Pancreas (tissue), 10 donors: ENCODE measurements at regions not wholly inside any gene's neighbourhood (a gene's known extent, or its start where the extent isn't known, plus 50 kb on each side); places are given as distances from the start of the nearest gene placed in this dataset.

Experiments used
- ATAC-seq, 4 donors: fragments of 200-7000 bp; cut with Tn5 transposase; one replicate each; pipeline versions ENCODE4 v1.8.0 to v1.9.1; 2020; ENCODE audit warnings: mild to moderate bottlenecking in 4 of 4, moderate library complexity in 4 of 4
- DNase-seq, 6 donors: peaks; one replicate each; pipeline ENCODE4 v3.0.0-alpha.2; 2020
- FAIRE-seq: peaks from 2 replicates; lab custom pipeline; 2012; peaks lifted over from hg19 to GRCh38; lab: Jason Lieb, UNC
- H3K27ac ChIP-seq, 4 donors: fragments of 200-600 bp; sonication (generic); 1 replicate in 3 of 4; 2 replicates in 1 of 4; pipeline versions ENCODE4 v1.5.0 to v1.8.0; 2020
- H3K27me3 ChIP-seq, 4 donors: fragments of 200-600 bp; one replicate each; pipeline ENCODE4 v1.8.0; 2021
- H3K36me3 ChIP-seq, 3 donors: fragments of 200-600 bp; sonication (generic) in 1 of 3; one replicate each; pipeline versions ENCODE4 v1.5.0 to v1.8.0; 2020 to 2021
- H3K4me1 ChIP-seq, 3 donors: fragments of 200-600 bp; one replicate each; pipeline ENCODE4 v1.8.0; 2021
- H3K4me3 ChIP-seq, 4 donors: fragments of 200-600 bp; sonication (generic) in 2 of 4; one replicate each; pipeline versions ENCODE4 v1.5.0 to v1.8.0; 2020 to 2021
- H3K9me3 ChIP-seq, 4 donors: fragments of 200-600 bp; one replicate each; pipeline ENCODE4 v1.8.0; 2021
- WGBS, 2 donors: extraction: QIAGEN DNeasy Blood & Tissue Kit; methylation state at CpG; one replicate each; pipeline ENCODE4 v1.1.7; 2013; 5-methylcytosine and 5-hydroxymethylcytosine counted together
- intact Hi-C, 3 donors: fragments of 100-400 bp; cut with DNase I; formaldehyde crosslinking; loops; one replicate each; pipeline versions ENCODE4 v1.11.1 to v1.14.2; 2022
- TF ChIP-seq, protein P1 (sequence below), 4 donors: fragments of 200-600 bp; sonication (generic) in 3 of 4; IDR thresholded peaks; one replicate each; pipeline versions ENCODE4 v1.5.0 to v1.8.0; 2021; ENCODE audit warnings: antibody characterized with exemption in 4 of 4
- donor health status: healthy with polysubstance abuse.
- donor health status: DM: no; HTN: no; CAD: no; lungs with moderate emphysema.
- donor health status: DM: no; HTN: no; CAD: no.
- donor health status: control.
- donor health status: control.
- donor health status: Bipolar disorder and iron deficiency.
- donor health status: DM: yes; HTN: yes; CAD: no.
- donor health status: DM: no; HTN: no; CAD: no.
- donor health status: DM: no; HTN: no; CAD: no.
- donor health status: DM: yes; HTN: yes; CAD: no.

- no peaks in the 10 kb centered on the region for H3K4me1 ChIP-seq
- H3K36me3 ChIP-seq, result no peaks in the 10 kb centered on the region
- intact Hi-C loops, result no loop called here
- FAIRE-seq, result no peak
- no peak overlapping the region for H3K4me3 ChIP-seq
- ATAC-seq, result no peak
- TF ChIP-seq, protein P1, sequence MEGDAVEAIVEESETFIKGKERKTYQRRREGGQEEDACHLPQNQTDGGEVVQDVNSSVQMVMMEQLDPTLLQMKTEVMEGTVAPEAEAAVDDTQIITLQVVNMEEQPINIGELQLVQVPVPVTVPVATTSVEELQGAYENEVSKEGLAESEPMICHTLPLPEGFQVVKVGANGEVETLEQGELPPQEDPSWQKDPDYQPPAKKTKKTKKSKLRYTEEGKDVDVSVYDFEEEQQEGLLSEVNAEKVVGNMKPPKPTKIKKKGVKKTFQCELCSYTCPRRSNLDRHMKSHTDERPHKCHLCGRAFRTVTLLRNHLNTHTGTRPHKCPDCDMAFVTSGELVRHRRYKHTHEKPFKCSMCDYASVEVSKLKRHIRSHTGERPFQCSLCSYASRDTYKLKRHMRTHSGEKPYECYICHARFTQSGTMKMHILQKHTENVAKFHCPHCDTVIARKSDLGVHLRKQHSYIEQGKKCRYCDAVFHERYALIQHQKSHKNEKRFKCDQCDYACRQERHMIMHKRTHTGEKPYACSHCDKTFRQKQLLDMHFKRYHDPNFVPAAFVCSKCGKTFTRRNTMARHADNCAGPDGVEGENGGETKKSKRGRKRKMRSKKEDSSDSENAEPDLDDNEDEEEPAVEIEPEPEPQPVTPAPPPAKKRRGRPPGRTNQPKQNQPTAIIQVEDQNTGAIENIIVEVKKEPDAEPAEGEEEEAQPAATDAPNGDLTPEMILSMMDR (IDR thresholded peaks at IDR 0.05), result no peak
- DNase-seq, result no peak
- no peak overlapping the region for H3K27ac ChIP-seq
- H3K9me3 ChIP-seq, result no peaks in the 10 kb centered on the region
- H3K27me3 ChIP-seq, result no peaks in the 10 kb centered on the region
- WGBS, 2 donors, result 73 to 77% methylated on average over 4 of the region's 4 CpGs
Observed at GRCh38 chr2:12091201-12091806, 344.9 kb downstream of the LPIN1 start.

GRCh38 chr2:12094134-12094533 is 347.7 kb downstream of the LPIN1 start:
- H3K4me1 ChIP-seq, result no peaks in the 10 kb centered on the region
- H3K4me3 ChIP-seq, result no peak overlapping the region
- DNase-seq (no peak), FAIRE-seq (no peak), ATAC-seq (no peak)
- no peaks in the 10 kb centered on the region for H3K9me3 ChIP-seq
- 96% methylated on average over 3 of the region's 3 CpGs for WGBS, 2 donors
- TF ChIP-seq, protein P1 (IDR thresholded peaks at IDR 0.05), result no peak
- no peak overlapping the region for H3K27ac ChIP-seq
- H3K36me3 ChIP-seq, result no peaks in the 10 kb centered on the region
- no peaks in the 10 kb centered on the region for H3K27me3 ChIP-seq
- intact Hi-C loops, result no loop called here

DNA sequence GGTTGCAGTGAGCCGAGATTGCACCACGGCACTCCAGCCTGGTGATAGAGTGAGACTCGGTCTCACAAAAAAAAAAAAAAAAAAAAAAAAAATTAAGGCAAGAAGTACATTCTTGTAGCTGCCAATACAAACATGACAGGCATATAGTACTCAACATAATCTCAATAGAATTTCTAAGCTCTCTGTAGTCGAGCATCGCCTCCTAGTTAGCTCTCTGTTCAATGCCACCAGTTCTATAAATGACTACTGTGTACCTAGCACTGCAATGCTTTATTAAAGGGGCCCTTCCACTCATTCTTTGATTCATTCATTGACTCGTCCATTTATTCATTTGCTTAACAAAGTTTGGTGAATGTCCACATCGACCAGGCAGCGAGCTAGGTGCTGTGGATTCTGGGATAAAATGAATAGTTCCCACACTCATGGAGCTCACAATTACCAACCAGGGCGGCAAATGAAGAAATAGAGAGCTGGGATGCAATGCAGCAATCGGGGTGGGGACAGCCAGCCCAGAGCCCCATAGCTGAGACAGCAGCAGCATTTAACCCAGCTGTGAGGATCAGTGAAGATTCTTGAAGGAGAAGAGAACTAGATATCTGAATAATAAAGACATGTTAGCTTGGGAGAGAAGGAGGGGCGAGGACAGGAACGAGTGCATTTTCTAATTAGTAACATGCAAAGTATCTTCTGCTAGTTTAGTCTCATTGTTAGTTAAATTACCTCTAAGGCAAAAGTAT is 349.8 kb downstream of the LPIN1 start:
- intact Hi-C loops, result no loop called here
- DNase-seq (no peak), FAIRE-seq (no peak), ATAC-seq (no peak)
- Histone ChIP-seq H3K4me3 (no peak overlapping the region), H3K4me1 (no peaks in the 10 kb centered on the region), H3K27ac (no peak overlapping the region), H3K9me3 (no peaks in the 10 kb centered on the region), H3K36me3 (no peaks in the 10 kb centered on the region), H3K27me3 (no peaks in the 10 kb centered on the region)
- TF ChIP-seq, protein P1 (IDR thresholded peaks at IDR 0.05), result no peak
- 60 to 61% methylated on average over 12 of the region's 12 CpGs for WGBS, 2 donors

GRCh38 chr2:12096788-12097449 is 350.5 kb downstream of the LPIN1 start:
- intact Hi-C loops, result no loop called here
- no peak for FAIRE-seq
- TF ChIP-seq, protein P1 (IDR thresholded peaks at IDR 0.05), result no peak

More at GRCh38 chr2:12096788-12097449, 350.5 kb downstream of the LPIN1 start:
- H3K4me1 ChIP-seq, result no peaks in the 10 kb centered on the region
- H3K27ac ChIP-seq, result no peak overlapping the region
- H3K4me3 ChIP-seq, result no peak overlapping the region
- no peaks in the 10 kb centered on the region for H3K27me3 ChIP-seq
- 56 to 60% methylated on average over 7 of the region's 7 CpGs for WGBS, 2 donors
- no peaks in the 10 kb centered on the region for H3K36me3 ChIP-seq
- DNase-seq (no peak), ATAC-seq (no peak)
- no peaks in the 10 kb centered on the region for H3K9me3 ChIP-seq
